HepG2 (cell line): ENCODE measurements at regions not wholly inside any gene's neighbourhood (a gene's known extent, or its start where the extent isn't known, plus 50 kb on each side); places are given as distances from the start of the nearest gene placed in this dataset.

ENCODE experiments used
- GTF3A ChIP-seq: sonication (generic); formaldehyde crosslinking; conservative IDR thresholded peaks from 2 replicates; pipeline ENCODE4 v1.4.0; 2020; ENCODE audit warnings: mild to moderate bottlenecking, missing genetic modification reagents
- MTF1 ChIP-seq: sonication (generic); formaldehyde crosslinking; IDR thresholded peaks from 2 replicates; pipeline ENCODE4 v1.5.0; 2020; ENCODE audit warnings: missing genetic modification reagents
- RNF2 ChIP-seq: fragments of 450-650 bp; conservative IDR thresholded peaks from 2 replicates; pipeline ENCODE4 v1.6.1; 2016; ENCODE audit warnings: low read depth
- SP5 ChIP-seq: IDR thresholded peaks from 2 replicates; pipeline ENCODE4 v1.6.1; 2016; ENCODE audit warnings: low read depth, borderline replicate concordance
- ZMAT3 ChIP-seq: sonication (generic); formaldehyde crosslinking; conservative IDR thresholded peaks from 2 replicates; pipeline ENCODE4 v1.7.0; 2021; ENCODE audit warnings: missing genetic modification reagents
- ZNF331 ChIP-seq: sonication (generic); formaldehyde crosslinking; IDR thresholded peaks from 2 replicates; pipeline ENCODE4 v1.4.0; 2020; ENCODE audit warnings: missing genetic modification reagents
- ZNF780A ChIP-seq: sonication (generic); formaldehyde crosslinking; IDR thresholded peaks from 2 replicates; pipeline ENCODE4 v1.8.0; 2022; ENCODE audit warnings: mild to moderate bottlenecking, missing genetic modification reagents, moderate library complexity
- TF ChIP-seq, protein P1 (sequence below): sonication (generic); formaldehyde crosslinking; IDR thresholded peaks from 2 replicates; pipeline ENCODE4 v1.5.0; 2020; ENCODE audit warnings: mild to moderate bottlenecking, missing genetic modification reagents, borderline replicate concordance
- TF ChIP-seq, protein P2 (sequence below): sonication (generic); formaldehyde crosslinking; IDR thresholded peaks from 2 replicates; pipeline ENCODE4 v1.4.0; 2020; ENCODE audit warnings: missing genetic modification reagents
- TF ChIP-seq, protein P3 (sequence below): sonication (generic); formaldehyde crosslinking; IDR thresholded peaks from 2 replicates; pipeline ENCODE4 v1.5.0; 2020; ENCODE audit warnings: missing genetic modification reagents, mild to moderate bottlenecking, borderline replicate concordance
- TF ChIP-seq, protein P4 (sequence below): sonication (generic); formaldehyde crosslinking; IDR thresholded peaks from 2 replicates; pipeline ENCODE4 v1.4.0; 2020; ENCODE audit warnings: missing genetic modification reagents
- TF ChIP-seq, protein P5 (sequence below): sonication (generic); formaldehyde crosslinking; IDR thresholded peaks from 2 replicates; pipeline ENCODE4 v1.5.0; 2020; ENCODE audit warnings: mild to moderate bottlenecking, missing genetic modification reagents, moderate library complexity
- TF ChIP-seq, protein P6 (sequence below): sonication (generic); formaldehyde crosslinking; IDR thresholded peaks from 2 replicates; pipeline ENCODE4 v1.4.0; 2020; ENCODE audit warnings: mild to moderate bottlenecking, low read depth, missing genetic modification reagents

DNA sequence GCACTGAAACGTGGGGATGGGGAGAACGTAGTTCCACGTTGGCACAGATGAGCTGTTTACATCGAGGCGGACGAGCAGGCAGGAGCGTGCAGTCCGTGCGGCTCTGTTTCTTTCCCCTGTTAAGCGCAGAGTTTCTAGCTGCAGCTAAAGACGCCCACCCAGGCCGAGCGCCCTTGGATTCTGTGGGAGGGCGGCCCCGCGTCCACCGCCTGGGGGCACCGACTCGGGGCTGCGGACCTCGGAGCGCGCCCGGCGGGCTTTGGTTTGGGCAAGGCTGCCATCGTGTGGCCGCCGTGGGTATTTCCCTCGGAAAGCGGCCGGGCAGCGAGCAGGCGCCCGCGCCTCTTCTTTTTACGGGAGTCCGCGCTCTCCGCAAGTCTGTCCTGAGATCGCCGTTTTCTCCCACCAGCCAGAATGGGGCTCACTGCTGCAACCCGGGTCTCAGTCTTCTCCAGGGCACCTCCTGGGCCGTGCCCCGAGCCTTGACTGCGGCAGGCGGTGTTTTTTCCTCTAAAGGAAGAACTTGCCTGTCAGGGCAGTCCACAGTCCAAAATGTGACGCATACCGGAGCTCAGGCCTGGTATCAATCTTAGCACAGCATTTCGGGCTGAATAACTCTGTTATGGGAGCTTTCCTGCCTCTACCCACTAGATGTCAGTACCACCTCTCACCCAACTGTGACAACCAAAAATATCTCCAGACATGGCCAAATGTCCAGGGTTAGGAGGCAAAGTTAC lies 219.9 kb upstream of the IGF1R start (continued):
- TF ChIP-seq, protein P1, sequence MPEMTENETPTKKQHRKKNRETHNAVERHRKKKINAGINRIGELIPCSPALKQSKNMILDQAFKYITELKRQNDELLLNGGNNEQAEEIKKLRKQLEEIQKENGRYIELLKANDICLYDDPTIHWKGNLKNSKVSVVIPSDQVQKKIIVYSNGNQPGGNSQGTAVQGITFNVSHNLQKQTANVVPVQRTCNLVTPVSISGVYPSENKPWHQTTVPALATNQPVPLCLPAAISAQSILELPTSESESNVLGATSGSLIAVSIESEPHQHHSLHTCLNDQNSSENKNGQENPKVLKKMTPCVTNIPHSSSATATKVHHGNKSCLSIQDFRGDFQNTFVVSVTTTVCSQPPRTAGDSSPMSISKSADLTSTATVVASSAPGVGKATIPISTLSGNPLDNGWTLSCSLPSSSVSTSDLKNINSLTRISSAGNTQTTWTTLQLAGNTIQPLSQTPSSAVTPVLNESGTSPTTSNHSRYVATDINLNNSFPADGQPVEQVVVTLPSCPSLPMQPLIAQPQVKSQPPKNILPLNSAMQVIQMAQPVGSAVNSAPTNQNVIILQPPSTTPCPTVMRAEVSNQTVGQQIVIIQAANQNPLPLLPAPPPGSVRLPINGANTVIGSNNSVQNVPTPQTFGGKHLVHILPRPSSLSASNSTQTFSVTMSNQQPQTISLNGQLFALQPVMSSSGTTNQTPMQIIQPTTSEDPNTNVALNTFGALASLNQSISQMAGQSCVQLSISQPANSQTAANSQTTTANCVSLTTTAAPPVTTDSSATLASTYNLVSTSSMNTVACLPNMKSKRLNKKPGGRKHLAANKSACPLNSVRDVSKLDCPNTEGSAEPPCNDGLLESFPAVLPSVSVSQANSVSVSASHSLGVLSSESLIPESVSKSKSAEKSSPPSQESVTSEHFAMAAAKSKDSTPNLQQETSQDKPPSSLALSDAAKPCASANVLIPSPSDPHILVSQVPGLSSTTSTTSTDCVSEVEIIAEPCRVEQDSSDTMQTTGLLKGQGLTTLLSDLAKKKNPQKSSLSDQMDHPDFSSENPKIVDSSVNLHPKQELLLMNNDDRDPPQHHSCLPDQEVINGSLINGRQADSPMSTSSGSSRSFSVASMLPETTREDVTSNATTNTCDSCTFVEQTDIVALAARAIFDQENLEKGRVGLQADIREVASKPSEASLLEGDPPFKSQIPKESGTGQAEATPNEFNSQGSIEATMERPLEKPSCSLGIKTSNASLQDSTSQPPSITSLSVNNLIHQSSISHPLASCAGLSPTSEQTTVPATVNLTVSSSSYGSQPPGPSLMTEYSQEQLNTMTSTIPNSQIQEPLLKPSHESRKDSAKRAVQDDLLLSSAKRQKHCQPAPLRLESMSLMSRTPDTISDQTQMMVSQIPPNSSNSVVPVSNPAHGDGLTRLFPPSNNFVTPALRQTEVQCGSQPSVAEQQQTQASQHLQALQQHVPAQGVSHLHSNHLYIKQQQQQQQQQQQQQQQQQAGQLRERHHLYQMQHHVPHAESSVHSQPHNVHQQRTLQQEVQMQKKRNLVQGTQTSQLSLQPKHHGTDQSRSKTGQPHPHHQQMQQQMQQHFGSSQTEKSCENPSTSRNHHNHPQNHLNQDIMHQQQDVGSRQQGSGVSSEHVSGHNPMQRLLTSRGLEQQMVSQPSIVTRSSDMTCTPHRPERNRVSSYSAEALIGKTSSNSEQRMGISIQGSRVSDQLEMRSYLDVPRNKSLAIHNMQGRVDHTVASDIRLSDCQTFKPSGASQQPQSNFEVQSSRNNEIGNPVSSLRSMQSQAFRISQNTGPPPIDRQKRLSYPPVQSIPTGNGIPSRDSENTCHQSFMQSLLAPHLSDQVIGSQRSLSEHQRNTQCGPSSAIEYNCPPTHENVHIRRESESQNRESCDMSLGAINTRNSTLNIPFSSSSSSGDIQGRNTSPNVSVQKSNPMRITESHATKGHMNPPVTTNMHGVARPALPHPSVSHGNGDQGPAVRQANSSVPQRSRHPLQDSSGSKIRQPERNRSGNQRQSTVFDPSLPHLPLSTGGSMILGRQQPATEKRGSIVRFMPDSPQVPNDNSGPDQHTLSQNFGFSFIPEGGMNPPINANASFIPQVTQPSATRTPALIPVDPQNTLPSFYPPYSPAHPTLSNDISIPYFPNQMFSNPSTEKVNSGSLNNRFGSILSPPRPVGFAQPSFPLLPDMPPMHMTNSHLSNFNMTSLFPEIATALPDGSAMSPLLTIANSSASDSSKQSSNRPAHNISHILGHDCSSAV (CRISPR knock-in tag): no peak
- TF ChIP-seq, protein P2, sequence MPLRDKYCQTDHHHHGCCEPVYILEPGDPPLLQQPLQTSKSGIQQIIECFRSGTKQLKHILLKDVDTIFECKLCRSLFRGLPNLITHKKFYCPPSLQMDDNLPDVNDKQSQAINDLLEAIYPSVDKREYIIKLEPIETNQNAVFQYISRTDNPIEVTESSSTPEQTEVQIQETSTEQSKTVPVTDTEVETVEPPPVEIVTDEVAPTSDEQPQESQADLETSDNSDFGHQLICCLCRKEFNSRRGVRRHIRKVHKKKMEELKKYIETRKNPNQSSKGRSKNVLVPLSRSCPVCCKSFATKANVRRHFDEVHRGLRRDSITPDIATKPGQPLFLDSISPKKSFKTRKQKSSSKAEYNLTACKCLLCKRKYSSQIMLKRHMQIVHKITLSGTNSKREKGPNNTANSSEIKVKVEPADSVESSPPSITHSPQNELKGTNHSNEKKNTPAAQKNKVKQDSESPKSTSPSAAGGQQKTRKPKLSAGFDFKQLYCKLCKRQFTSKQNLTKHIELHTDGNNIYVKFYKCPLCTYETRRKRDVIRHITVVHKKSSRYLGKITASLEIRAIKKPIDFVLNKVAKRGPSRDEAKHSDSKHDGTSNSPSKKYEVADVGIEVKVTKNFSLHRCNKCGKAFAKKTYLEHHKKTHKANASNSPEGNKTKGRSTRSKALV (CRISPR knock-in tag): no peak
- TF ChIP-seq ZNF331 (no peak), GTF3A (no peak), MTF1 (CRISPR knock-in tag) (no peak), SP5 (CRISPR knock-in tag) (no peak), ZNF780A (CRISPR knock-in tag) (no peak), RNF2 (peak; percentile 73), ZMAT3 (peak; percentile 70)
- TF ChIP-seq, protein P3, sequence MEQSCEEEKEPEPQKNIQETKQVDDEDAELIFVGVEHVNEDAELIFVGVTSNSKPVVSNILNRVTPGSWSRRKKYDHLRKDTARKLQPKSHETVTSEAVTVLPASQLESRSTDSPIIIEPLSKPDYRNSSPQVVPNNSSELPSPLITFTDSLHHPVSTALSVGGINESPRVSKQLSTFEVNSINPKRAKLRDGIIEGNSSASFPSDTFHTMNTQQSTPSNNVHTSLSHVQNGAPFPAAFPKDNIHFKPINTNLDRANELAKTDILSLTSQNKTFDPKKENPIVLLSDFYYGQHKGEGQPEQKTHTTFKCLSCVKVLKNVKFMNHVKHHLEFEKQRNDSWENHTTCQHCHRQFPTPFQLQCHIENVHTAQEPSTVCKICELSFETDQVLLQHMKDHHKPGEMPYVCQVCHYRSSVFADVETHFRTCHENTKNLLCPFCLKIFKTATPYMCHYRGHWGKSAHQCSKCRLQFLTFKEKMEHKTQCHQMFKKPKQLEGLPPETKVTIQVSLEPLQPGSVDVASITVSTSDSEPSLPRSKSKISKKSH (CRISPR knock-in tag): no peak
- TF ChIP-seq, protein P4, sequence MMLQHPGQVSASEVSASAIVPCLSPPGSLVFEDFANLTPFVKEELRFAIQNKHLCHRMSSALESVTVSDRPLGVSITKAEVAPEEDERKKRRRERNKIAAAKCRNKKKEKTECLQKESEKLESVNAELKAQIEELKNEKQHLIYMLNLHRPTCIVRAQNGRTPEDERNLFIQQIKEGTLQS (CRISPR knock-in tag): 0 out of 2 replicates have a peak, but pooled peaks have one; percentile 17
- TF ChIP-seq, protein P5, sequence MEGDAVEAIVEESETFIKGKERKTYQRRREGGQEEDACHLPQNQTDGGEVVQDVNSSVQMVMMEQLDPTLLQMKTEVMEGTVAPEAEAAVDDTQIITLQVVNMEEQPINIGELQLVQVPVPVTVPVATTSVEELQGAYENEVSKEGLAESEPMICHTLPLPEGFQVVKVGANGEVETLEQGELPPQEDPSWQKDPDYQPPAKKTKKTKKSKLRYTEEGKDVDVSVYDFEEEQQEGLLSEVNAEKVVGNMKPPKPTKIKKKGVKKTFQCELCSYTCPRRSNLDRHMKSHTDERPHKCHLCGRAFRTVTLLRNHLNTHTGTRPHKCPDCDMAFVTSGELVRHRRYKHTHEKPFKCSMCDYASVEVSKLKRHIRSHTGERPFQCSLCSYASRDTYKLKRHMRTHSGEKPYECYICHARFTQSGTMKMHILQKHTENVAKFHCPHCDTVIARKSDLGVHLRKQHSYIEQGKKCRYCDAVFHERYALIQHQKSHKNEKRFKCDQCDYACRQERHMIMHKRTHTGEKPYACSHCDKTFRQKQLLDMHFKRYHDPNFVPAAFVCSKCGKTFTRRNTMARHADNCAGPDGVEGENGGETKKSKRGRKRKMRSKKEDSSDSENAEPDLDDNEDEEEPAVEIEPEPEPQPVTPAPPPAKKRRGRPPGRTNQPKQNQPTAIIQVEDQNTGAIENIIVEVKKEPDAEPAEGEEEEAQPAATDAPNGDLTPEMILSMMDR (CRISPR knock-in tag): peak; percentile 85
- TF ChIP-seq, protein P6, sequence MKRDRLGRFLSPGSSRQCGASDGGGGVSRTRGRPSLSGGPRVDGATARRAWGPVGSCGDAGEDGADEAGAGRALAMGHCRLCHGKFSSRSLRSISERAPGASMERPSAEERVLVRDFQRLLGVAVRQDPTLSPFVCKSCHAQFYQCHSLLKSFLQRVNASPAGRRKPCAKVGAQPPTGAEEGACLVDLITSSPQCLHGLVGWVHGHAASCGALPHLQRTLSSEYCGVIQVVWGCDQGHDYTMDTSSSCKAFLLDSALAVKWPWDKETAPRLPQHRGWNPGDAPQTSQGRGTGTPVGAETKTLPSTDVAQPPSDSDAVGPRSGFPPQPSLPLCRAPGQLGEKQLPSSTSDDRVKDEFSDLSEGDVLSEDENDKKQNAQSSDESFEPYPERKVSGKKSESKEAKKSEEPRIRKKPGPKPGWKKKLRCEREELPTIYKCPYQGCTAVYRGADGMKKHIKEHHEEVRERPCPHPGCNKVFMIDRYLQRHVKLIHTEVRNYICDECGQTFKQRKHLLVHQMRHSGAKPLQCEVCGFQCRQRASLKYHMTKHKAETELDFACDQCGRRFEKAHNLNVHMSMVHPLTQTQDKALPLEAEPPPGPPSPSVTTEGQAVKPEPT: no peak
